Mucosa of descending colon (tissue), 3 donors: ENCODE measurements at regions not wholly inside any gene's neighbourhood (a gene's known extent, or its start where the extent isn't known, plus 50 kb on each side); places are given as distances from the start of the nearest gene placed in this dataset.

Experiments used
- ATAC-seq: fragments of 200-7000 bp; cut with Tn5 transposase; one replicate; pipeline ENCODE4 v1.9.1; 2020; ENCODE audit warnings: mild to moderate bottlenecking, moderate library complexity
- DNase-seq, 3 donors: peaks; one replicate each; pipeline ENCODE4 v3.0.0-alpha.2; 2020
- H3K36me3 ChIP-seq: fragments of 200-600 bp; one replicate; pipeline ENCODE4 v1.8.0; 2021; ENCODE audit warnings: low read depth, mild to moderate bottlenecking
- H3K4me1 ChIP-seq: fragments of 200-600 bp; one replicate; pipeline ENCODE4 v1.8.0; 2021; ENCODE audit warnings: low read depth, mild to moderate bottlenecking
- H3K4me3 ChIP-seq: fragments of 200-600 bp; one replicate; pipeline ENCODE4 v1.8.0; 2021; ENCODE audit warnings: mild to moderate bottlenecking
- H3K9me3 ChIP-seq: fragments of 200-600 bp; one replicate; pipeline ENCODE4 v1.8.0; 2021; ENCODE audit warnings: mild to moderate bottlenecking
- CTCF ChIP-seq: fragments of 200-600 bp; IDR thresholded peaks from one replicate; pipeline ENCODE4 v1.8.0; 2022; ENCODE audit warnings: antibody characterized with exemption, mild to moderate bottlenecking
- intact Hi-C, 2 donors: fragments of 100-400 bp; cut with DNase I in 1 of 2; cut with micrococcal nuclease in 1 of 2; formaldehyde crosslinking; loops; one replicate each; pipeline versions ENCODE4 v1.11.0 to v1.11.1; 2022; cut with DNase I, micrococcal nuclease
- microRNA-seq: library from miRNA; unstranded; fragments of <30 nt; microRNA quantifications from one replicate; pipeline ENCODE4, GENCODE V29; 2019
- donor health status: DM: no; HTN: no; CAD: no; lungs with moderate emphysema.
- donor health status: DM: no; HTN: no; CAD: no.
- donor health status: DM: no; HTN: yes; CAD: no.

DNA sequence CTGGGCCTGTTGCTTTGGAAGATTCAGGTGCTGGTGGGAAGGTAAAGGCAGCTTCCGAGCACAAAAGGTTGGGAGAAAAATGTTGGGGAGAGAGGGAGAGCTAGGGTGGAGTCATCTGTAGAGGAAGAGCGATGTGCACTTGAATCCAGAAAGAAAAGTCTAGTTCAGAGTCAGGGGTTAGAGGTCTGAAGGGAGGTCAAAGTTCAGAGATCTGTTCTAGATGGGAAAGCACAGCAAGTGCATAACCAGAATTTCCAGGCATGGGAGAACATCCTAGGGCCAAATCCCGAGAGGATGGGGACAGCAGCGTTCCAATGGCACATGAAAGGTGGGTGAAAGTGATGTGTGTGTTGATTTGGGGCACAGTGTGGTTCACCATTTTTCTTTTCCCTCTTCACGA, 51.5 kb upstream of the MKLN1 start:
- Histone ChIP-seq H3K4me3 (no peak overlapping the region), H3K9me3 (no peaks in the 10 kb centered on the region), H3K36me3 (no peaks in the 10 kb centered on the region), H3K4me1 (no peaks in the 10 kb centered on the region)
- ATAC-seq (no peak), DNase-seq (no peak)
- intact Hi-C loops = no loop called here
- no peak for TF ChIP-seq CTCF

- Histone ChIP-seq H3K36me3 (no peaks in the 10 kb centered on the region), H3K9me3 (no peaks in the 10 kb centered on the region), H3K4me1 (no peaks in the 10 kb centered on the region), H3K4me3 (no peak overlapping the region)
- TF ChIP-seq CTCF = no peak
- intact Hi-C loops = no loop called here
- ATAC-seq (no peak), DNase-seq (no peak)
Observed at GRCh38 chr7:131276748-131277147, 50.9 kb upstream of the MKLN1 start.

Small RNA genes lying in the stretch of these regions (microRNA-seq; reads per million reads assigned to microRNA genes)
- 5,704 reads per million, percentile 92 among the genes with 10 or more reads in this experiment for gene MIR29A
